Left renal cortex interstitium (tissue), 4 donors: ENCODE measurements at regions not wholly inside any gene's neighbourhood (a gene's known extent, or its start where the extent isn't known, plus 50 kb on each side); places are given as distances from the start of the nearest gene placed in this dataset.
"Not testable (repeated sequence)": the region's sequence is repeated elsewhere in the genome, so short reads cannot be mapped to it uniquely, and the experiment has no call there.

Experiments used
- DNase-seq, 4 donors: peaks; one replicate each; pipeline ENCODE4 v3.0.0-alpha.2; 2013; ENCODE audit warnings: low read depth in 4 of 4, low spot score in 2 of 4, missing footprints in 1 of 4

DNA sequence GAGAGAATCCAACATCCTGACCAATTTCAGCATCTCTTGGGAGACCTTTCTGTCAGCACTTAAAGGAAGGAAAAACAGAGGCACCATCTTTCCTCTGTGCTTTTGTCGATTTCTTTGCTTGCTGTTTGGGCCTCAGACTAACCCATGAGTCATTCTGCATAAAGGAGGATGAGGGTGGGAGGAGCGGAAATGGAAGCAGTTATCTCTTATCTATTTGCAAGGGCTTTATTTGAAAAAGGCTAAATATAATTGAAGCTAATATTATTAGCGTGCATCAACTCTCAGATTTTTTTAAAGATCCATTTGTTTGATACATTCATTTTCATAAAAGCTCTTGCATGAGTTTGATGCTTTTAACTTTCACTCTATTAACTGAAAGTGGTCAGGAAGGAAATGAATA, 72.9 kb downstream of the ZNF622 start:
- no peak for DNase-seq

GRCh38 chr5:16391858-16392649, 73.5 kb downstream of the ZNF622 start:
- DNase-seq = no peak

DNA sequence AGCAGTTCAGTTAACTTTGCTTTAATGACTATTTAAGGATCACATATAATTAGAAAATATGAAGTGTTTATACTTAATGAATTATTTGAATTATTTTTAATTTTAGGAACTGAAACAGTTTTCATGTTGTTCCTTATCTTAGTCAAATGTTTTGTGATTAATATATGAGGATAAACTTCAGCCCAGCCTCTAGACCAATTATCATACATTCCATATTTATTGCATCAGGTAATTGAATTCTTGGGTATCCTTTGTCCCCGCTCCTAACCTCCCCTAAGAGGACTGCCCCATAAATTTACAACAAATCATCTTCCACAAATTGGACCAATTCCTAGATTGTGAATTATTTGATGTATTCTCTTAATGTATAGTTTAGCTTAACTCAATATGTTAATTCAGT, 74.8 kb downstream of the ZNF622 start:
- DNase-seq = no peak

DNA sequence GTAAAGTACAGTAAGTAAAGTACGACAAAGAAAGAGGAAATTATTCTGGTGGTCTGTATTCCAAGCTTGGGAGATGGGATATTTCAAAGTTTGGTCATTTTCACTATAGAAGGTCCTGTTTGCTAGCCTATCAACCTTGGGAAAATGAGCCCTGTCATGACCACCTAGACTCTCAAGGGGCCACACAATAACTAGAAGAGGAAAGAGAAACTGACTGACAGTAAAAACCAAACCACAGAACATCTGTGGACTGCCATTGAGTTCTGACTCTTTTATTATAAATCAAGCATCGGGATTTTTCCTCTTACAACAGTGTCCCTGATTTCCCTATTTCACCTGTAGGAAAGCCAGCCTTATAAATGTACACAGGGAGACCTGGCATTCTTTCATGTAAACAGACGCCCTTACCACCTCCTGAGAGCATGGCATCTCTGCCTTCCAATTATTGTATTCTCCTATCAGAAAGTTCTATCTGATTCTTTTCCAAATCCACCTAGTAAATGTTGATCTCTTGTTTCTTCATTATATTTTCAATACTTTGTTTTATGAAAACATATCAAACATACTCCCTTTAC, 80.0 kb downstream of the ZNF622 start:
- no peak for DNase-seq

GRCh38 chr5:16384804-16385203, 80.8 kb downstream of the ZNF622 start:
- no peak for DNase-seq

- no peak for DNase-seq
These were observed 81.4 kb downstream of the ZNF622 start for GRCh38 chr5:16384222-16384621.

DNA sequence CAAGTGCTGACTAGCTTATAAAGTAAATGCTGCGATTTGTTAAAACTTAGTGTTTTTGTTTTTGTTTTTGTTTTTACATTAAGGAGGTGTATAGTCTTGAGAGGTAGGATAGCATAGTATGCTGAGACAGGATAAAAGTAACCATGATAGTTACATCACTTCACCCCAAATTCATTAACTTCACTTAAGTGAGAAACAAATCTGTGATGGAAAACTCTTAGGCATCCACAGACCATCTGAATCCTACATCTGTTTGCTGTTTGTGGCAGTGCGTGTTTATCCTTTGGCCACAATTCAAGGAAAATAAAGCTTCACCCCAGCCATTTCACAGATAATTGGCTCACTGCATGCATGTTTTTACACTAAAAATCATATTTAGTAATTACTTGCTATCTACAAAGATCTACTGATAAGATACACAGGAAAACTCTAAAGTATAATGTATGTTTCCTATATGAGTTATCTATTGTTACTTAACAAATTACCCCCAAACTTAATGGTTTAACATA, 82.0 kb downstream of the ZNF622 start:
- DNase-seq = no peak

DNA sequence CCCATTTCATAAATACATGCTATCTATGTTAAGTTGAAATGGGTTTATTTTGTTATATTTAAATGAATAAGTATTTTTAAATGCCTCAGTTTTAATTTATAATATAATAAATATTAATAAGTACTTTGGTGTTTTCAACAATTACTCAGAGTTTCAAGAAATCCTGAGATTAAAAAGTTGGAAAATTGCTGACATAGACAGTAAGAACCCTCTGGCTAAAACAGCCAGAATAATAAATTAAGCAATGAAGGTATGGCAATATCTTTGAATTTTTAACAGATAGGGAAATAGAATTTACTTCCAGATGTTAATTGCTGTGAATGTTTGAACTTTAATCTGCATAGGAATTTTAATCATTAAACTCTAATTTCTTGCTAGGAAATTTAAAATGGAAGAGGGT, 83.6 kb downstream of the ZNF622 start:
- DNase-seq = no peak

GRCh38 chr5:16378762-16379161, 86.8 kb downstream of the ZNF622 start:
- no peak for DNase-seq

- no peak for DNase-seq
These were observed 93.1 kb downstream of the ZNF622 start for GRCh38 chr5:16372493-16372892.

DNA sequence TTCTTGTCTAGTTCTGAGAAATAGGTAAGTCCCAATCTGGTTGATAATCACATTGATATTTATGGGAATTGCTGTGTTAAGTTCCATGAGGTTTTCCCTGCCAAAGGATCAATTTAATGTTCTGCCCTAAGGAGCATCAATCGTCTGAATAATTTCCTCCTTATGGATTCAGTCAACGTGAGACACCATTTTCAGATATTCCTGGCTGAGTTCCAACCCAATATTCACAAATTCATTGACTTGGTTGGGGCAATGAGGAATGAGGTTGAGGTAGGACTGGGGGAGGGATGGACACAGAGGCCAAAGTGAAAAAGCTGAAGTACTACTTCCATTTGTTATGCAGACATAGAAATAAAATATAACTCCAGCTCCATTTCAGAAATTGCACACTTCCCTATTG, 99.1 kb downstream of the ZNF622 start:
- no peak for DNase-seq

- no peak for DNase-seq
These were observed 100.7 kb downstream of the ZNF622 start for GRCh38 chr5:16364910-16365309.

- DNase-seq = not testable (repeated sequence)
These were observed 112.2 kb downstream of the ZNF622 start for GRCh38 chr5:16353439-16353838.

- no peak for DNase-seq
These were observed 114.8 kb downstream of the ZNF622 start for GRCh38 chr5:16350816-16351215.

GRCh38 chr5:16346380-16346779, 119.2 kb downstream of the ZNF622 start:
- DNase-seq = no peak

- DNase-seq = no peak
These were observed 120.1 kb downstream of the ZNF622 start for GRCh38 chr5:16345454-16345853.

DNA sequence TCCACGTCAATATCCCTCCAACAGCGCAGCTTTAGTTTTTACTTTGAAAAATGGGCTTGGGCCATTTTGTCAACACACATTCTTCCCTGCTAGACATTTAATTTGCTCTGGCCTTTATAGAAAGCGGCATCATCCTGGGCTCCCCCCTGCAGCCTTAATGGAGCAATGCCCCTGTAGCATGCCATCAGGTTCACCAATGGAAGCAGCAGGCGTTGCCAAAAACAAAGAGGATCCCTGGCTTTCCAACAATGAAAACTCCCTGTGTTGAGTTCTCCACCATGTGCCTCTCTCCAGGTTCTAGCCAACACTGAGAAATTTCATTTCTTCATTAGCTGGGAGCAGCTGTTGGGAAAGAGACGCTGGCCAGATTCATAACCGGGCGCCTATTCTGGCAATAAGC, 139.5 kb downstream of the ZNF622 start:
- no peak for DNase-seq

DNA sequence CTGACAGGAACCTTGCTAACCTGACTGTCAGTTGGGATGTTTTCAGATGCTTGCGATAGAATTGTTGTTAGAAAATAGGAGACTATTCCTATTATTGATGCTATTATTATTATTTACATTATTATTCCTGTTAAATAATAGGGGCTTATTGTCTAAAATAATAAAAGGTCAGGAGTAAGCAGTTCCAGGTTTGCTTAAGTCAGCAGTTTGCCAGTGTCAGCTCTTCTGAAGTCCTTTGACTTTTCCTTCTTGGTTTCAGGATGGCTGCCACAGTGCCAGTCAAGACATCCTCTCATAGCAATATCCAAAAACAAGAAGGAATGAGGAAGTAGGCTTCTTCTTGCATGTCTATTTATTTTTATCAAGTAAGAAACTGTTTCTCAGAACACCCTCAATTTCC, 141.7 kb upstream of the MARCHF11 start:
- no peak for DNase-seq

- no peak for DNase-seq
These were observed 135.9 kb upstream of the MARCHF11 start for GRCh38 chr5:16315501-16315900.

GRCh38 chr5:16313761-16314160, 134.2 kb upstream of the MARCHF11 start:
- no peak for DNase-seq

DNA sequence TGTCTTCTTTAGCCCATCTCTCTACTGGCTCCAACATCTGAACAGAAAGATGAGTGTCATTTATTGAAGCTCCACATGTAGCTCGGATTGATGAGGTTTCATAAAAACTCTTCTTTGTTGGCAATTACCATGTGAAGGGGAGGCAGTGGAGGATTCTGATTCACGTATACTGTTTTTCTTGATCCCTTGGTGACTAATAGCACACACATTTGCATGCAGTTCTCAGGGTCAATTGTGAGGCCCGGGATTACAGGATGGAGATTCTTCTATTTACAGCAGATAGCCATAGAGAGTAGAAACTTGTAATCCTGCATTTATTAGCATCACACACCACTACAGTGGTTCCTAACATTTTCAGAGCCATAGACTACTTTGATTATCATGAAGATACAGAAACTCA, 133.2 kb upstream of the MARCHF11 start:
- DNase-seq = no peak

DNA sequence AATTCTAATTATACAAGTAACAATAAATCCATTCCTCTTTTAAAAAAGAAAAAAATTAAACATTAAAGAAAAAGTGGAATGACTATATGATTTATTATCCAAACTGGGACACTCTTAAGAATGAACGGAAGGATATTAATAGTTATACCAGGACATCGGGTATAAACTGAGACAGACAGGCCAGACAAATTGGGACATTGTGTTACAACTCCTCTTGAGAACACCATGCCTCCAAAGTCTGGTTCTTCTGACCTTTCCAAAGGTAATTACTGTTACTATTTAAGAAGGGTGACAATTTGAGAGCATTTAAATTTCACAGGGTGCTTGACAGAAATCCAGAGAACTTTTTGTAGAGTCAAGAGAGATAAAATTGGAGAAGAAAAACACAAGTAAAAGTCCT, 132.1 kb upstream of the MARCHF11 start:
- DNase-seq = no peak
